Hypothalamus (tissue), 51 donors: ENCODE measurements at regions not wholly inside any gene's neighbourhood (a gene's known extent, or its start where the extent isn't known, plus 50 kb on each side); places are given as distances from the start of the nearest gene placed in this dataset.

Source experiments
- DNase-seq, 51 donors: peaks; one replicate each; lab custom pipeline; 2025; lab: John Stamatoyannopoulos, UW

DNA sequence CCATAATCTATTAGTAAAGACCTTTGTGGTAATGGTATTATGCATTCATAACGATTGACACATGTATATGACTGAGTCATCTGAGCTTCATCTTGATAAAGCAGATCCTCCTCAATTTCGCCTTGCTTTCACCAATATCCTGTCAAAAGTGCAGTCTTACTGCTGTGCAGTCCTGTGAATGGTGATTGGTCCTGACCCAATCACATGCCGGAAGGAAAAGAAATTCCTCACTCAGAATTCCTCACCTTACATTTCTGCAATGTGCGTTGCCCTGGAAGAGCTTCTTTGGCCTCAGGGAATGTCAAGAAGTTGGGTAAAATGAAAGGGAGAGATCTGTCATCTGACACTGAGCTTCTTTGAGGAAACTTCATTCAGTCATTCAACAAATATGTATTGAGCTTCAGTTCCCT lies 121.0 kb upstream of the TSPAN2 start:
- no peak for DNase-seq

DNA sequence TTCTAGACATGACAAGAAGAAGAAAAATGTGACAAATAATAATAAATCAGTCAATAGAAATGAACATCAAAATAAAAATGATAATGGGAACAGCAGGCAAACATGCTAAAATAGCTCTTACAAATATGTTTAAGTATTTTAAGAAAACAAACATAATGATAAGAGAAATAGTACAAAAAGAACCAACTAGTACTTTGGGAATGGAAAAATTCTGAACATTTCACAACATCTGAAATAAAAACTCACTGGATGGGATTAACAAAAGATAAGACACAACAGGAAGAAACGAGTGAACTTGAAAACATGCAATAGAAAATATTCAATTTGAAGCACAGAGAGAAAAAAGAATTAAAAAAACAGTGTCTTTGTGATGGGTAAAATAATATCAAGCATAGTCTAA lies 115.2 kb upstream of the TSPAN2 start:
- no peak for DNase-seq

DNA sequence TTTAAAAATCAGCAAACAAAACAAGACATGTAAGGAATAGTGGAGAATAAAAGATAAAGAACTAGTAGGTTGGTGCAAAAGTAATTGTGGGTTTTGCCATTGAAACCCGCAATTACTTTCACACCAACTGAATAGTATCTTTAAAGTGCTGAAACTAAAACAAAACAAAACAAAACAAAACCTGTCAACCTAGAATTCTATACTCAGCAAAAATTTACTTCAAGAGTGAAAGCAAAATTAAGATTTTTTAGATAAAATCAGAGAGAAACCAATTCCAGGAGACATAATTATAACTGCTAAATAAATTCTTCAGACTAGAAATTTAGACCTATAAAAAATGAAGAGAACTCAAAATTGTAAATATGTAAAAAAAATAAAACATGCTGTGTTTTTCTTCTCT lies 114.0 kb upstream of the TSPAN2 start:
- DNase-seq, result no peak

DNA sequence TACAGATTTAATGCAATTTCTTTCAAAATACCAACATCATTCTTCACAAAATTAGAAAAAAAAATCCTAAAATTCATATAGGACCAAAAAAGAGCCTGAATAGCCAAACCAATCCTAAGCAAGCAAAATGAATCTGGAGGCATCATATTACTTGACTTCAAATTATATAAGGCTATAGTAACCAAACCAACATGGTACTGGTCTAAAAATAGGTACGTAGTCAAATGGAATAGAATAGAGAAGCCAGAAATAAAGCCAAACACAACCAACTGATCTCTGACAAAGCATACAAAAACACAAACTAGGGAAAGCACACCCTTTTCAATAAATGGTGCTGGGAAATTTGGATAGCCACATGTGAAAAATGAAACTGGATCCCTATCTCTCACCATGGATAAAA lies 112.3 kb upstream of the TSPAN2 start:
- no peak for DNase-seq

DNA sequence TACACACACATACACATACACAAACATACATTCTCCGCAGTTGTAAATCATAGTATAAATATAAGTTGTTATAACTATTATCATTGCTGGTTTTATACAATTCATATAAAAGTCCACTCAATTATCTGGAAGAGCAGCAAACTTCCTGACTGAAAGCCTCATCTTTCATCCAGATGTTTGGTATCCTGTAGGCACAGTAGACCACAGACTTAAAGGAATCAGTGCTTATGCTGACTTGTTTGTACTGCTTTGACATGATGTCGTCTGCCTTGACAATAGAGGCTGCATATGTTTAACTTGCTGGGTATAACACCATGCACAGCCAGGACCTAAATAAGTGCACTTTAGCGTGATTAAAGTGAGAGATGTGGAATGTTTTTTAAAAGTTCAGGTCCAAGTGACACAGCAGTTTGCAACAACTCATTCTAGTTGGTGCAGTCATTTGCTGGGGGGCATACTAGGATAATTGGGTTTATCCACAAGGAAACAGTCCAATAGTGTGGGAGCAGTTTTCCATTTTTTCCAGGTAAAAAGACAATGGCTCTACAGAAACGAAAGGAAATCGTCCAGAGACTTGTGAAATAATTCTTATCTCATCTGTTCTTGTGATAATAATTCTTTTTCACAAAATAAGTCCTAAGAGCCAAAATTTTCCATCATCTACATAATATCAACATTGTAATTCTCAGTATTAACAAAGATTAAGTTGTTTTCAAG lies 110.3 kb upstream of the TSPAN2 start:
- DNase-seq, result no peak

DNA sequence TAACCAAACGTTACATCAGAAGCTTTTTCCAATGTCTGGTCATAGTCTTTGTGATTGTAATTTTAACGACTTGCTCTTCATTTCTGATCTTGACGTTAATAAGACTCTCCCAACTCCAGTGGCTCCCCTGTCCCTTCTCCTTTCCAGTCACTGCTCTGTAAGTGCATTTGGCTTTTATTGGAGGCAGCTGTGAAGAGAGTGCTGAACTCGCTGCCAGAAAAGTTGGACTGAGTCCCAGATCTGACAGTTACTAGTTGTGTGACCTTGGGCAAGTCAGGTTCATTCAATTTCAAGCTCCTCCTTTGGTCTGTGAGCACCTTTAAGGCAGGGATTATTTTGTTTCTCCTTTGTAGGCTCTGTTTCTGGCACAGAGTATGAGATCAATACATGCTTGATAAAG lies 109.6 kb upstream of the TSPAN2 start:
- DNase-seq, result no peak

DNA sequence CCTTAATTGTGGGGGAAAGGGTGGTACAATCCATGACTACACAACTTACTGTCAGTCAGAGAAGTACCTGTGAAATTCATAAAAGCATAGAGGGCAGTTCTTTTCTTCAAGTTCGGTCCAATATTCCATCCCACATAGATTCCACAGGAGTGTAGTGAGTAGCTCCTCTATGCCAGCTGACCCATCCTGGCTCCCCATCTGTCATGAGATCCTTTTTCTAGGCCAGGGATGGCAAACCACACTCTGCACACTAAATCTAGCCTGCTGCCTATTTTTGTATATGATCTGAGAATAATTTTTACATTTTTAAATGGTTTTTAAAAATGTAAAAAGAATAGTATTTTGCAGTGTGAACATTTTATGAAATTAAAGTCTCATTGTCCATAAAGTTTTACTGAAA lies 107.0 kb upstream of the TSPAN2 start:
- DNase-seq, result no peak

DNA sequence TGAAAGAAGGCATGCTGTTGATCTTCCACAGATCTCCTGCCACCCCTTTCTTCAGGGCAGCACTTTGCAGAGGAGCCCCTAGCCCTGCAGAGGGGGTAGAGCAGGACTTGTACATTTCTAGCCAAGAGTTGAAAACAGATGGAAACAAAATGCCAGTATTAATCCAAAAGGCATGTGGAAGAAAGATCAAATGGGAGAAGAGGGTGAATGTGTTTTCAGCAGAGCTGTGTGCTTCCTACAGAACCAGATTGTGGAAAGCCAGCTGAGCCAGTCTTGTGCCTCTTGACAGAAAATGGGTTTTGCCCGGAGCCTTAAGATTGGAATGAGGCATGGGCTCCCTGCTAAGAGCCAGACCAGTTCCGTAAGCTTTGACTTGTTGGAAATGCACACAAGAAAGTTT lies 105.2 kb upstream of the TSPAN2 start:
- DNase-seq, result no peak

DNA sequence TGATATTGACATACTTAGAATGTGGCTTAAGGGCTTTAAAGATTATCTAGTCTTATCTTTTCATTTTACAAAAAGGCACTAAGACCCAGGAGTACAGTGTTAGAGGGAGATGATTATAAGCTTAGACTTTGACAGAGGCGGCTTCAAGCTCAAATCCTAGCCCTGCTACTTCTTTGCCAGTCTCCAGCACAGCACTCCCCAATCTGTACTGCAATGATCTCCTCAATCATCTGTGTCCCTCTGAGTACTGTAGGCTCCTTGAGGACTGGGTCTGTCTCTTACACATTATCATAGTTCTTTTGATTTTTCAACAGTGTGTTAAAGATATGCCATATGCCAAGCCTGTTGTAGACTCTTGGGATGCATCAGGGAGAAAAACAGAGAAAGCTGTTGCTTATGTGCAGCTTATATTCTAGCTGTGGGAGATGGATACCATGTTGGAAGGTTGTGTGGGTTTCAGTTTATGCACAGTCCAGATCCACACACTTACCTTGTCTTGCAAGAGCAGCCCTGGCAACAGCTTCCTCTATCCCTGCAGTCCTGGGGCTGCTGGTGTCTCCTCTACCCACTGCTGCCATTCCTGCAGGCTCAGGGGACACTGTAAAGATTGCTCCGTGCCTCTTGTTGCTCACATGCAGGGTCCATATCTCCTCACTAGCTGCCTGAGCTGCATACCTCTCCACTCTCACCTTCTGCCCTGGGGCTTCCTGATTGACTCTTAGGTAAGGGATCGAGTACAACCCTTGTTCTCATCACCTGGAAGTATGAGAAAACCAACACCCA lies 103.9 kb upstream of the TSPAN2 start:
- no peak for DNase-seq

DNA sequence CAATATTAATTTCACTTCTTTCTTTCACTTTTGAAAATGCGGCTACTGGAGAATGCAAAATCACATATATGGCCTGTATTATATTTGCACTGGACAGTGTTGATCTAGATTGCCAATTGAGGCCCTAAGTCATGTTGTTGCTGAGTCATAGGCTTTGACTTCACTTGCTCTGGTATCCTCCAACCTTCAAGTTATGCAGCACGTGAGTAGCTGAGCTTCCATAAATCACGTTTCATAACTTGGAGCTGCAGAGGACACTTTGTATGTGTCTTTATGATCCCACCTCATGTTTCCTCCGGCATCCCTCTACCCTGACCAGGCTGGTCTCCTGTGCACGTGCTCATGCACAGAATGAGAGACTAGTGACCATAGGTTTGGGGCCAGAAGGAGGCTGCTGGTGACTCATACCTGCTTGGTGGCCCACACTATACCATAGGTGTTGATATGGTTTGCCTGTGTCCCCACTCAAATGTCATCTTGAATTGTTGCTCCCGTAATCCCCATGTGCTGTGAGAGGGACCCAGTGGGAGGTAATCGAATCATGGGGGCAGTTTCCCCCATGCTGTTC lies 103.0 kb upstream of the TSPAN2 start:
- no peak for DNase-seq

DNA sequence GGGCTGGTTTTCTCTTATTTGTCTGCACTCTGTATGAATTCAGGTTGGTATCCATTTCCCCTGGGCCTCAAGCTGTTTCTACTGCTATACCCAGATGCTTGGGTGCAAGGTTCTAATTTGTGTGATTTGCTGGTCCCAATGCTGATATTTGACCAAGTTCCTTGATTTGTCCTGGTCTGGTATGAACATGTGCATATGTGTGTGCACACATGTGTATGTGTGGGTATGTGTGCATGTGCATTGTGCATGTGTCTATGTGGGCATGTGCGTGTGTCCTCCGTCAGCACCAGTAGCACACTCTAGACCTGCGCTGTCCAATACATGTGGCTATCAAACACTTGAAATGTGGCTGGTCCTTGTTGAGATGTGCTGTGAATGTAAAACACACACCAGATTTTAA lies 102.4 kb upstream of the TSPAN2 start:
- no peak for DNase-seq

DNA sequence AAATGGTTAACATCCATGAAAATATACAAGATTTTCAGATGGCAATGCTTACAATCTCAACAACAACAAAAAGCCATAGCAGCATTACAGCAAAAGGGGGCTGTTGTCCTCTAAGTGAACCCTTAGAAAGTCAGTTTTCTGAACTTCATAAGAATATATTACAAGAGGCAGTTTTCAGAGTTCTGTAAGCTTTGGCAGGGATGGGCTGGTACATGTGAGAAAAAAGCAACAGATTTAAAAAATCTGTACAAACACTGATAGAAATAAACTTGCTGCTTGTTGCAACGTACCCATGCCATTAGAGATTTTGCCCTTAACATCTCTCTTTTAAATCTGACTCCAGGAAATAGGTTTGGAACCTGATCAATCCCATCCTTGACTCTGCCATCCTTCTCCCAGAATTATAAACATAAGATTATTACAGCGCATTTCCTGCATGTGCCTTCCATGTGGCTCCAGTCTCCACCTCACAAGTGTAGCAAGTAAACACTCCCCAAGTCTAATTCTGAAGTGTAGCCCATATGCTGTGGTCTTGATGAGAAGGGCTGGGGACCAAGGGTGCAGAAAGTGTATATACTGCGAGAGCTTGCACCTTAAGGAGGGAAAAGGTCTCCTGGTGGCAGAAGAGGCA lies 101.4 kb upstream of the TSPAN2 start:
- no peak for DNase-seq

DNA sequence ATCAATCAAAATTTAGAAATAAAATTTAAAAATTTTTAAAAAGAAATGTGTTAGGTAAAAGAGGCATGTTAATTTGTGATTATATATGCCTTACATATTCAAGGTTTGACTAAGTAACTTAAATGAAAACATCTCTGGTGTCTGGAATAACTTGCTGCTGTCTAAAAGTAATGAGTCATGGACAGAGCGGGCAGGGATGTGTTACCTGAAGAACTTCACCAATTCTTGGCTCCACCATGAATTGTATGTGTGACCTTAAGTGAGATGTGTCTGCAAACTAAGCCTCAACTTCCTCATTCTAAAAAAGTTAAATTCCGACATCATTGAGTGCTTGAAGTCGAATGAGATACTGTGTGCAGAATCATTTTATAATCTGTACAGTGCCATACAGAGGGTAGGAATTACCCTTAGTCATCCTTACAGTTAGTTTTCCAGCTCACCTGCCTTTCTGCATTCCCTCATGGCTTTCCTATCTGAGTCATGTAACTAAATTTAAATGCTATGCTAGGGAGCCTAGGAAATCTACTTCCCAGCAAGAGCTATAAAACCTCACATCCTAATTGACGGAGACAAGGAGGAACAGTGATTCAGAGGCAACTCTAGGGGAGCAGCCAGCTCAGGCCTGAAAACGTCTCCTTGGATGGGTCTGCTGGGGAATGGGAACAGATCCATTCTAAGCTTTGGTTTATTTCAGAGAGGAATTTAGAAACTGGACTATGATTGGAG lies 100.7 kb upstream of the TSPAN2 start:
- DNase-seq, result peak in 1 of 51 donors; percentile 3

DNA sequence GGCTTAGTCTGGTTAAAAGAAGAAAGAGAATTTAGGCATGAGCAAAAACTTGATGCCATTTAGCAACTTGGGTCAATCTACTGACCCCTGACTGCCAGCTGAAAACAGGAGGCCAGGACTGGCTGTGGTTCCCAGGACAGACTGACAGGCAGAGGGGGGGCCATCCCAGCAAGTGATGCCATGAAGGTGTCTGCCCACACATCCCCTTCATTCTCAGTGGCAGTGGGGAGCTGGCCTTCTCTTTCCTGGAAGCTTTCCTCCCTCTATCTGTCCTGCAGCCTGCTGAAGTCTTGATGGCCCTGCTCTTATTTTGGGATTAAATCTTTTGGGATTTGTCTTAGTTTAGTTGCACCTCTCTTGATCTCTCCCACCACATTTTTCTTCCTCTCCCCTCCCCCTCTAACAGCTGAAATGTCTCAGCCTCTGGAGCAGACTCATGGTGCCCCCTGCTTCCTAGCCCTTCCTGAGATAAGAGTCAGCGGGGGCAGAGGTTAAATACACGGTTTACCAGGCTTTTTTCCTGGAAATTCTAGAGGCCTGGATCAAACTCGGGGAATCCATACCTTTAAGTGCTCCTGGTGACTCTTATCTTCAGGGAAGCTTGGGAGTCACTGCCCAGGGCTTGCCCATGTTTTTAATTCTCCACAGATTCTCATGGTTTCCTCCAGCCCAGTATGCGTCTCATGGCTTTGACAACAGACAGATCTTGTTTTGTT lies 99.5 kb upstream of the TSPAN2 start:
- DNase-seq, result no peak

DNA sequence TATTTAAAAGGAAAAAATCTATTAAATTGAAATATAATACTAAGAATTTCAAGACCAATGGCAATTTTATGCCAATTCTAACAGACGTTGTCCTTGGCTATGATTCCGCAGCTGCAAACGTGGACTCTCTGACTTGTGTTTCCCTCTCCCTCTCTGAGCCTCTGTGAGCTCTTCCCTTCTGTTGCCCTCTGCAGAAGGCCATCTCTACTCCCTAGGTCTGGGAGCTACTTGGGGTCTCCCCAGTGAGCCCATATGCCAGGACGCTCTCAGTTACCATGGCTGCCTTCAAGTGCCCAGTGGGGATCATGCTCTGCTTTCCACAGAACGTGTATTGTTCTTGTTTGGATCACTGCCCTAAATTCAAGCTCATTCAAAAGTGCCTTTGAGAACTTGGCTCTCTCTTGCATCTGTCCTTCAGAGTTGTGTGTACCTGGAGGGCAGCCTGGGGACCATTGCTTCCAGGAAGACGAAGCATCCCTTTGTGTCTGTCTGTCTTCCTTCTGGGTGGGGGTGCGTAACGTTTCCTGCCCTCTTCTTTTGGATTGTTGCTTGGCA lies 97.5 kb upstream of the TSPAN2 start:
- peak in 4 of 51 donors; percentile 2 to 24 (median 18) for DNase-seq

DNA sequence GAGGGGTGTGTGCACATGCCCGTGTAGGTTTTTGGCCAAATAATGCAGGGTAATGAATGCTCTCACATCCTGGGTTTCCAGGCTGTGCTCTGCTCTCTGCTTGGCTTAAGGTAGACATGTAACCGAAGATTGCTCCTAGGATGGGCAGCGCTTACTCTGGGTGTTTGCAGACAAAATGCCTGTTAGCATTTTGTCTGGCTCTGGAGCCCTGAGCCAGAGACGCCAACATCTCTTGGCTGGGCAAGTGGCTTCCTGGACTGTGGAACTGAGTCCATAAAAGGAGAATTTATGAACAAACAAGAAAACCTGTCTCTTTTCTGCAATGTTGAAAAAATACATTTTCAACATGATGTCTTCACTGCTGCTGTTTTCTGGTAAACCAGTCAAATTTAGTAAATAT lies 96.0 kb upstream of the TSPAN2 start:
- DNase-seq, result no peak

DNA sequence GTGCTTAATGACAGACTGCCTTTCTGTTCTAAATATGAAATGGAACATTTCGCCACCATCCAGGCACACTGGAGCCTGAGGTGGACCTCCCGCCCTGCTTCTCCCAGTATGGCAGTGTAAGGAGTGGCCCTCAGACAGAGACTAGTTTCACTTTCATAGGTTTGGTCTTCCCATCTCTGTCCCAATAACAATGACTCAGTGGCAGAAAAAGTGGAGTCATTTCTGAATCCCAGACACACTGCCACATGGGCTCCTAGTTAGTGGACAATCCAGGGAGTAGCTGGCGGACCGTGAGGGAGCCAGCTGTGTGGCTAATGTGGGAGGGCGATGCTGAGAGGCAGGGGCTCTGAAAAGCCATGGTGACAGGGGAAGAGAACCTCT lies 95.6 kb upstream of the TSPAN2 start:
- DNase-seq, result no peak

DNA sequence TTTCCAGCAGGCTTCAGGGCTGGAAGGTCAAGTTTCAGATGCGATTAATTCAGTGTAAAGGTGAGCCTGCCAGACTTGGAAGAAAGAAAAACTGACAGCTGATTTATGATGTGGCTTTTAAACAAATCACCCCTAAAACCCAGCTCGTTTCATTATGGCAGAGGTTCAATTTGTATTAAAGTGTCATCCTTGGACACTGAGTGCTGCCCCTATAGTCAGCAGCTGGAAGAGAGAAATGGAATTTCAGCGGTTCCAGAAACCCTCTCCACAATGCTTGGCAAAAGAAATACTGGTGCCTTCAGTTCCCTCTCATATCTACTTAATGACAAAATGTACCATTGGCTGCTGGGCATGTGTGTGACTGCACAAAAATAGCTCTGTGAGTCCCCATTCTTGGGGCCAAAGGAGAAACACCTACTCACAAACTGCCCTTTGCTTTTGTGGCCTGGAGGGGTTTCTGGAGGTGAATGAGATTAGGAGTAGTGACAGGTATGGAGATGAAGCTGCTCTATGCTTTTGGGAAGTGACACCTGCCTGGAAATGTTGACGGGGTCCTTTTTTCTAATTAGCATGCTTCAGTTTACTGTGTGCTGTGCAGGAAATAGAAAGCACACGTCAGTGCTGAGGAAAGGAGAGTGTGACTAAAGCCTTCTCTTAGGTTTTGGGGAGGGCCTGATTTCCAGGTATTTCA lies 95.1 kb upstream of the TSPAN2 start:
- no peak for DNase-seq

DNA sequence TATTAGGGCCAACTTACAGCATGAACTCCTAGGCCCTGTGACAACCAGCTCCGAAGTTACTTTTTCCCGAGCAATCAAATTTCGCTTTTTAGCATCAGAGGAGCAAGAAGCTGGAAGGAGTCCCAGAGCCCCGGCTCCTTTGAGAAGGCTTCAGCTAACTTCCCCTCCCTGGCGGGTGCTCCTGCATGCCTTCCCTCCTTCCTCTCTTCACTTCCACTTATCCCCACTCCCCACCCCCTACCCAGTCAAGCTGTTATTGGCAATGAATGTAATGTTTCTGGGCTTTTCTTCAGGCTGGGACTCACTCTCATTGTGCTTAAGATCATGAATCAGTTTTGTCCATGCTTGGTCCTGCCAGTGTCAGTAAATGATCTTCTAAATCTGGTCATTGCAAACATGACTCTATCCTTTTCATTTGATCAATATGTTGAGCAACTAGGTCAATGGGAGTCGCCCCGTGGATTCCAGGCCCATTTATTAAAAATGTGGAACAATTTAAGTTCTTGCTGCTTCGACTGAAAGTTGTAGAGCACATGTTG lies 94.5 kb upstream of the TSPAN2 start:
- DNase-seq, result peak in 3 of 51 donors; percentile 2 to 9 (median 4)
